ENCODE measurements at regions not wholly inside any gene's neighbourhood (a gene's known extent, or its start where the extent isn't known, plus 50 kb on each side); places are given as distances from the start of the nearest gene placed in this dataset.

DNA sequence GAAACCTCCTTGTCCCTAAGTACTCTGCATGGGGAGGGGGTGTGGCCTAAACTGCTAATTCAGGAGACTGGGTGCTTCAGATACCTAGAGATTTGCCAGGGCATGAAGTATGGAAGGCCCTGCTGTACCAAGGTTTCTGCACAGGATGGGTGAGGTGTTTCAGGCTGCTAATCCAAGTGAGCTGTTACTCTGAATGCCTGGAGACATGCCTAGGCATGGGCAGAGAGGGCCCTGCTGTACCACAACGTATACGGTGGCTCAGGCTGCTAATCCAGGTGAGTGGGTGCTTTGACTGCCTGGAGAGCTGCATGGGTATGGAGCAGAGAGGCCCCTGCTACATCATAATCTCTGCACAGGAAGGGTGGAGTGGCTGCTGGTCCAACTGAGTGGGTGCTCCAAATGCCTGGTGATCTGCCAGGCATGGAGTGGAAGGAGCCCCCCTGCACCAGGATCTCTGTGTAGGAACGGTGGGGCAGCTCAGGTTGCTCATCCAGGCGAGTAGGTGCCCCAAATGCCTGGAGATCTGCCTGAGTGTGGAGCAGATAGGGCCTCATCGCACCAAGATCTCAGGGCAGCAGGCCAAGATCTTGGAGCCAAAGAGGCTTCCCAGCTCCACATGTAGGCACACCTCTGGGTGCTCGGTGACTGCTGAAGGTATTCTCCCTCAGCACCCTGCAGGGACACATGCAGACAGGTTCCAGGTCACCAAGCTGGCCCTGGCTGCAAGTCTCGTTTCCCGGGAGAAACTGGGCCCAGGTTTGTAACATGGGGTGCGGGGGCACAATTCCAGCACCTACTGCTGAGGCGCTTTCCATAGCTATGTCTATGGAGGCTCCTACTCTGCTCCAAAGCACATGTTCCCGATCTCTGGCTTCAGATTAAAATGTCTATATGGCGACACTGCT lies 252.5 kb upstream of the PLXNA2 start:
- TF ChIP-seq, protein P1, sequence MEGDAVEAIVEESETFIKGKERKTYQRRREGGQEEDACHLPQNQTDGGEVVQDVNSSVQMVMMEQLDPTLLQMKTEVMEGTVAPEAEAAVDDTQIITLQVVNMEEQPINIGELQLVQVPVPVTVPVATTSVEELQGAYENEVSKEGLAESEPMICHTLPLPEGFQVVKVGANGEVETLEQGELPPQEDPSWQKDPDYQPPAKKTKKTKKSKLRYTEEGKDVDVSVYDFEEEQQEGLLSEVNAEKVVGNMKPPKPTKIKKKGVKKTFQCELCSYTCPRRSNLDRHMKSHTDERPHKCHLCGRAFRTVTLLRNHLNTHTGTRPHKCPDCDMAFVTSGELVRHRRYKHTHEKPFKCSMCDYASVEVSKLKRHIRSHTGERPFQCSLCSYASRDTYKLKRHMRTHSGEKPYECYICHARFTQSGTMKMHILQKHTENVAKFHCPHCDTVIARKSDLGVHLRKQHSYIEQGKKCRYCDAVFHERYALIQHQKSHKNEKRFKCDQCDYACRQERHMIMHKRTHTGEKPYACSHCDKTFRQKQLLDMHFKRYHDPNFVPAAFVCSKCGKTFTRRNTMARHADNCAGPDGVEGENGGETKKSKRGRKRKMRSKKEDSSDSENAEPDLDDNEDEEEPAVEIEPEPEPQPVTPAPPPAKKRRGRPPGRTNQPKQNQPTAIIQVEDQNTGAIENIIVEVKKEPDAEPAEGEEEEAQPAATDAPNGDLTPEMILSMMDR (IDR thresholded peaks at IDR 0.05): no peak
- TF ChIP-seq EP300 (IDR thresholded peaks at IDR 0.05): no peak
